Activated CD8-positive, alpha-beta memory T cell treated with anti-CD3 and anti-CD28 coated beads, Interleukin-2, amount 50 U/mL, for 48 hours (primary cell): ENCODE measurements at regions not wholly inside any gene's neighbourhood (a gene's known extent, or its start where the extent isn't known, plus 50 kb on each side); places are given as distances from the start of the nearest gene placed in this dataset.

Experiments
- DNase-seq: peaks from one replicate; pipeline ENCODE4 v3.0.0-alpha.2; 2020

DNA sequence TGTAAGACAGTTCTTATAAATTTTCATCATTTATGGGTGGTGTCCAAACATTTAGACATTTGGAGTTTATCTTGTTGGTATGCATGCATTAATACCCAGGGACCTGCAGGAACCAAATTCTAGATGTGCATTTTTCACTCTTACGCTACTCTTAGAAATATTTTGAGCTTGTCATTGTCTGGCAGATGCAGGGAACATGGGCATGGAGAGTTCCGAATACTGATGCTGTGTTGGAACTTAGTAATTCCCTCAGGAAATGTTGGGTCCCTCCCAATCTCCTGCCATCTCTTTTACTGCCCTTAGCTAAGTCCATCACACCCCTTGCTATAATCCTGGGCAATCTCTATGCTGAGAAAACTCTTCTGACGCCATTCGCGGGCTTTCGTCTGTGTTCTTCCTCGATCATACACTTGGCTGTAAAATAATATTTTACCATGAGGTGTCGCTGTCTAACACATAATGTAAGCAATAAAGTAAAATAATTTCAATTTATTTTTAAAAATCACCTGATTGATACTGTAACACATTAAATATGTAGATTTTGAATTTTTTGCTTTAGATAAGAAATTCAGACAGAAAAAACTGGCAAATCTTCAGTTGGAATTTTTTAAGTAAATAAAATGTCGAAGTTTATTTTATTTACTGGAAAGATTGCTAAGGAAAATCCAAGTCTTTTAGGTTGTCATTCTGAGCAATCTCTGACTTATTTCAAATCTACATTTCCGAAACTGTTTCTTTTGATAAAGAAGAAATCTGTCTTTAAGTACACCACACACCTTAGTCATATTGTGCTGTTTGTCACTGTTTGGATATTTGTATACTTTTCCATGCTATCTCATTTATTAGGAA, 304.1 kb upstream of the SSTR1 start:
- no peak for DNase-seq

DNA sequence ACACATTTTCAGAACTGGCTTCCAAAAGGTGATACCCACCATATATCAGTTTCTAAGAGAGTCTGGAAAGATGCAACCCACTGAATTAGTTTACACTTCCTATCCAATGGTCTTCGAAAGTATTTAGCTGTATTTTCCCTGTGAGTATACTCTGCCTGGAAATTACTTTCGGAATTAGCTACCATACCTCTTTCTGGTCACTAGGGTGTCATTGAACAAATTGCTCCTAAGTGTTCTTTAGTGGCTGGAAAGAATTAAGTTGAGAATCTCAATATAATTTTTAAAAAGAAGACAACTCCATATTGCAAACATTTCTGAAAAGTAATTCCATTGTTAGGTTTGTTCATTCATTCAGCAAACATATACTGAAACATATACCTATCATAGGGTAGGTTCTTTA, 283.1 kb upstream of the SSTR1 start:
- no peak for DNase-seq

DNA sequence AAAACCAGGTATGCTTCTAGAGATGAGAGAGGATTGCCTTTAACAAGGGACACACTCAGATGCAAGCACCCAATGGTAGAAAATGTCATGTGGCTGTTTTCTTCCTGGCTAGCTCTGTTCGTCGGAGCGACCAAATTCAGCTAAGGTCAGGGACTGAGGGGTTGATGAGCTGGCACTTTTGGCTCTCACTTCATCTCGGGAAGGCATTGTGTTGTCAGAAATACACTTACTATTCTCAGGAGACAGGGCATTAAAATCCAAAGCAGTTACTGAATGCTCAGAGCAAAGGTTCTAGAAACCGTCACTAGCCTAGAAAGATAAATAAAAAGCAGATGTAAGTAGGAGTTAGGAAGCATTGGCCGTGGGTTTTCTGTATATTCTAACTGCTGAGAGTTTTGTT, 275.7 kb upstream of the SSTR1 start:
- DNase-seq: no peak

DNA sequence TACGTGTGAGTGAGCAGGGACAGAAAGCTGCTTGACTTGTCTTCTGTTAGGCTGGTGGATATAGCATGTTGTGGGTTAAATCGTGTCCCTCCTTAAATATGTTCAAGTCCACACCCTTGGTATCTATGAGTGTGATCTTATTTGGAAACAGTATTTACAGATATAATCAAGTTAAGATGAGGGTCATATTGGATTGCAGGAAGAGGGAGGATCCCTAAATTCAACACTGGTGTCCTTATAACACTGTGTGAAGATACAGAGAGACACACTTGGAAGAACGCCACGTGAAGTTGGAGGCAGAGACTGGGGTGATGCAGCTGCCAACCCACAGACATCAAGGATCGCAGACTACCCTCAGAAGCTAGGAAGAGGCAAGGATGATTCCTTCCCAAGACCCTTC, 275.2 kb upstream of the SSTR1 start:
- DNase-seq: no peak

DNA sequence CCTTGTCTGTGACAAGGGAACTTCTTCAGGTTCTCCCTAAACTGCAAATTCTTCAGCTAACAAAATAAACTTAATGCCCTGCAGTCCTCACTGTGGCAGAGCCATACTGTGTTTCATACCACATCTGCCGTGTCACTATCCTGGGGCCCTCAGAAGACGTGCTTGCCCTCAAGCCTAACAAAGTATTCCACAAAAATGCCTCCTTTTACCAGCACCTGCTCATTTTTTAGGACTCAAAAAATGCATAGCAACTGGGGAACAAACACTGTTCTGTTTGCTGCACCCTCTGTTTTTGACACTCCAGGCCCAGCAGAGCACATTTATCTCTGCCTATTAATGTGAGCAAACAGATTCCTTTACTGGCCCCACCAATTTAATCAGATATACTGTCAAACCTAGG, 270.7 kb upstream of the SSTR1 start:
- no peak for DNase-seq

DNA sequence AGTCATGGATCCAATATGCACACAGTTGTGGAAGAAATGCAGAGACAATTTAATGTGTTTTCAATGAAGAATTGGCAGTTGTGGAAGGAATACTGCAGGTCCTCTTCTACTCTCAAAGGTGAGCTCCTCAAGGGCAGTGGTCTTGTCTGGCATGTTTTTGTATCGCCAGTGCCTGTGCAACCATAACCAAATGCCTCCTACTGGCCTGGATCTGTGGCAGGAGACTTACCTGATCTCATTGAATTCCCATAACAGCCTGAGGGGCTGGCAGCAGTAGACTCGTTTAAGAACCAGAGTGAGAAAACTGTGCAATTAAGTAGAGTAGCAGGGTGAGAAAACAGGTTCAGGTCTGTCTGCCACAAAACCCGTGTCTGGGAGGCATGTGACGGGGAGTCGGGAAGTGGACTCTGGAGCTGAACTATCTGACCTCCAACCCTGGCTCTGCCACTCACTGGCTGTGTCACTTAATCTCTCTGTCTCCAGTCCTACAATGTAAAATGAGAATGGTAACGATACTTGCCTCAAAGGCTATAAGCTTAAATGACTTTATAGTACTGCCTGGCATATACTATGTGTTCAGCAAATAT, 268.2 kb upstream of the SSTR1 start:
- no peak for DNase-seq

DNA sequence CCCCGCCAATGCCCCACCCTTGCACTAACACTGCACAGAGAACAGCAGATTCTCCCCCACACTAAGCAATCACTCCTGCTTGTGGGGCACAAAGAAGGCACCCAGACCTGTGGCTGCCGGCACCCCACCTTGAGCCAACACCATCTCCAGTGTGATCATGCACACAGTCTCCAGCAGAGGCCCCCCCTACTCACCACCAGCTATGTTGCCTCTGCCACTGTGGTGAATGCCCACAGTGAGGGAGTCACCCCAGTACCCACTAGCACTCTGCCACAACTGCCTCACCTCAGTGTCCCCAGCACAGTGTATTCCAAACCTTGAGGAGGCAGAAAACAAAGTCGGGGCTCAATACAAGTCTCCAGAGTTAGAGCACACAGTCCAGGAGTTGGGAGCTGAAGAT, 261.7 kb upstream of the SSTR1 start:
- no peak for DNase-seq

DNA sequence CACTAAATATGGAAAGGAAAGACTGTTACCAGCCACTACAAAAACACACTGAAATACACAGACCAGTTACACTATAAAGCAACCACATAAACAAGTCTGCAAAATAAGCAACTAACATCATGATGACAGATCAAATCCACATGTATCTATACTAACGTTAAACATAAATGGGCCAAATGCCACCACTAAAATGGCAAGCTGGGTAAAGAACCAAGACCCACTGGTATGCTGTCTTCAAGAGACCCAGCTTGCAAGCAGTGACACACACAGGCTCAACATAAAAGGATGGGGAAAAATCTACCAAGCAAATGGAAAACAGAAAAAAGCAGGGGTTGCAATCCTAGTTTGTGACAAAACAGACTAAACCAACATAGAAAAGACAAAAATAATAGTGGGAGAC, 260.9 kb upstream of the SSTR1 start:
- no peak for DNase-seq

DNA sequence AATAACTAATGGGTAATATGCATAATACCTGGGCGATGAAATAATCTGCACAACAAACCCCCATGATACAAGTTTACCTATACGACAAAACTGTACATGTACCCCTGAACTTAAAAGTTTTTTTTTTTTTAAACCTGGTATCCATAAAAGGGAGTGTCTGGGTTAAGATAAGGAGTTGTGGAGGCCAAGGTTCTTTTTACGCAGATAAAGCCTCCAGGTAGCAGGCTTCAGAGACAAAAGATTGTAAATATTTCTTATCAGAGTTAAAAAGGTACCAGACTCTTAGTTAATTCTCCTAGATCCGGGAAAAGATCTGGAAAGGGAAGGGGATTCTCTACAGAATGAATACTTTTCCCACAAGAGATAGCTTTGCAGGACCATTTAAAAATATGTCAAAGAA, 259.4 kb upstream of the SSTR1 start:
- no peak for DNase-seq

DNA sequence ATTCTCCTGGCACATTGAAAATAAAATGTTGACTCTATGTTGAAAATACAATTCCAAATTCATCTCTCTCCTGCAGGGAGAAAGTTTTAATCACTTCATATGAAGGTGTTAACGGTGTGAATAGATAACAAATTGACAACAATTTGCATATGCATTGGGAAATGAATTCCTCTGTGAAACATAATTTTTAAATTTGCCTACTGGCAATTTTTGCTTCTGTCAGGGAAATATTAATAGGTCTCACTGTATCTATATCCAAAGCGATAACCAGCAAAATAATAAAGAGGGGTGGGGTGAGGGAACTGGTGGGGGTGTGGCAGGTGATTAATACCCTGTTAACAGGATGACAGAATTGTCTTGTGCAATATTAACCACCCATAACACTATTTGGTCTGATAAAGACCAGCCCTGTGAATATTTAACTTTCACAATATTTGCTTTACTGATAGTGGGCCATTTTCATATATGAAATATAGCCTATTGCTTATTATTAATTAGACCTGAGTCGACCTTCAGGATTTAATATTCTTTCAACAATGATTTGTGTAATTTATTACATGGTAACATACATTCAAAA, 239.0 kb upstream of the SSTR1 start:
- DNase-seq: no peak

DNA sequence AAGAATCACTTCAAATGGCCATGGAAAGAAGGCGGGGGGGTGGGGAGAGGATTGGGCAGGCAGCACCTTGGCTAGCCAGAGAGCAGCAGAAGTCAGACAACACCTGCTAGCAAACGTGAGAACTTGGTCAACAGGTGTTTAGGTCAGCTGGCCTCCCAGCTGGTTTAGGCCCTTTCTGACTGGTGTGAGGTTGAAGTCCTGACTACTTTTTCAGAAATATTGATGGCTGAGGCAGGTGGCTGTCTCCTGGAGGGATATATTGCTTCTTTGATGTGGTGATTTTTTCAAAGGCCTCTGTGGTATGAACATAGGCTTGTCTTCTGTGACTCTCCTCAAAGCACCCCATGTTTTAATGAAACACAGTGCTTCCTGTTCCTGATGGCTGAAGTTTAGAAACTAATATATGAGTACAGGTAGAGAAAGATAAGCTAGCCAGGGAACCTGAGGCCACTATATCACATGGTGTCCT, 238.2 kb upstream of the SSTR1 start:
- DNase-seq: no peak

DNA sequence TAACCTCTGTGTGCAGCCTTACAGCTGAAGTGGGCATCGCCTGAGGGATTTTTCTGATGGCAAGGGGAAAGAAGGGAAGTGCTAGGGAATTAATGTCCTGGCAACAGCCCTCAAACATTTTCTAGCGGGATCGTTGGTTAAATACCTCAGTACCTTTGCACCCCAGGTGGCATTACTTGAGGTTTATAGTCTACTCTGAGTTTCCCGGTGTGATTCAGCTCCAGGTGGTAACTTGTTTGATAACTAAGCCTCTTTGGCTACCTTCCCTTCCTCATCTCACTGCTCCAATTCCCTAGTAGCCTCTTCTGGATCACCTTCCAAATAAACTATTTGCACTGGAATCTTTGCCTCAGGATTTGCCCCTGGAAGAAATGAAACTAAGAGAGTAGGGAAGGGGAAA, 237.0 kb upstream of the SSTR1 start:
- no peak for DNase-seq

DNA sequence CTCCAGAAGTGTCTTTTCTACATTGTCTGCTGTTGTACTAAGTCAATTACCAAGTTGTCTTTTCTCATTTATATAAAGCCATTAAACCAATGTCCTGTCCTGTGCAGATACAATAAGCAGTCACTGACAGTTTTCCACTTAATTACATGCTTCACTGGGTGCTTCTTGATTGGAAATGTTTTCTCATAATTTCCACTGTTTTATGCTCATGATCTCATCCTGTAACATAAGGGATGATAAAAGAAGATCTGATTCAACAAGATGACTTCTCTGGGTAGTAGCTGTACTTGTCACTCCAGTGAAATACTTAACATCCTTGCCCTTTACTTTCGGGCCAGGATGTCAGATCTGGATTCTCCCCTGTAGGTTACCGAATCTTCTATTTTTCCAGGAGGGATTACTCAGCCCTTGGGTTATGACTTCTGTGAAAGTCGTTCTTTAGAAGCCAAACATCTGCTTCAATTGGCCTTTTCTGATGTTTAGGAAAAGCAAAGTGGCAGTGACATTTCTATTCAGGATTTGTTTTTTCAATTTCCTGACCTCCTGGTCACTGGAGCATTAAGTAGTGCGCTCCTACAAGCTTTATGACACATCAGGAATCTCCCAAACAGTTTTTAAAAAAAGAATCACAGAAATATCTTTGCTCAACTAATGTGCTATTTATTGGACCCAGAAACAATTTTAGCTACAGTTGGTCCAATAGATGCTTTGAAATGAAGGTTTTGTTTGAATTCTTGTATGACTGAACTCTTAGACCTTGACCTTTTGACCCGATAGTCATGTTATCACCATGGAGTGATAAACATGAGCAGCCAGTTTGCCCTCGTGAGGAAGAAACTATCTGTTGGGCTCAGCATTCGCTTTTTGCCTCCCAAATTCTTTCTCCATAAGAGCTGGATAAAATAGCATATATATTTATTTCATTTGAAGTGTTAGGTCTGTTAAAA, 234.5 kb upstream of the SSTR1 start:
- no peak for DNase-seq

DNA sequence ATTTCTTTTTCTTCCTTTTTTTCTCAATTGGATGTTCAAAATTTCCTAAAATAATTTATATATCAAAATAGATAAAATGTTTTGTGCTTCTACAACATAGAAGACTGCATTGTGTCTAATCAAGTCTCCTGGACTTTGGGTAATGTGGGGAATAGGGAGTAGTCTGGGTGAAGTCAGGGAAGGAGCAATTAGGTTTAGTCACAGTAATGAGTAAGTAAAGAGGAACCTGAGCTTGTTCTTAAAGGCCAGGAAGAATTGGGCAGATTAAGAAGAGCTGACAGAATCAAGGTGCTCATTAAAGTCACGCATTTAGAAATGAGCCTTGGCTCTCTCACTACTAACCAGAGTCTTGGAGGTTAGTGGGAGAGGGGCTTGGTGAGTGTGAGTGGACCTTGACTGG, 233.3 kb upstream of the SSTR1 start:
- DNase-seq: no peak

DNA sequence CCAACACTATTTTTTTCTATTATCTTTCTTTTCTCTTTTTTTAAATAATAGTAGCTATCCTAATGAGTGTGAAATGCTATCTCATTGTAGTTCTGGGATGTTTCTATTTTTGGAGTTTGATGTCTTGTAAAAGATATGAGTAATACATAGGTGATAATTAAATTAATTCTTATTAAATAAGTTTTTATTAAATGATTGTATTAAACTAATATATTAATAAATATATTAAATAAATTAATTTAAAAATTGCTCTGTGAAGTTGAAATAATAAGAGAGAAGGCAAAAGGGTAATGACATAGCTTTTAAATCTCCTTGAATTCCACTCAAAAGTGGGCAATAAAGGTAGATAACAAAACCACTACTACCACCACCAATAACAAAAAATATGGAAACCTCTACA, 230.2 kb upstream of the SSTR1 start:
- DNase-seq: no peak

DNA sequence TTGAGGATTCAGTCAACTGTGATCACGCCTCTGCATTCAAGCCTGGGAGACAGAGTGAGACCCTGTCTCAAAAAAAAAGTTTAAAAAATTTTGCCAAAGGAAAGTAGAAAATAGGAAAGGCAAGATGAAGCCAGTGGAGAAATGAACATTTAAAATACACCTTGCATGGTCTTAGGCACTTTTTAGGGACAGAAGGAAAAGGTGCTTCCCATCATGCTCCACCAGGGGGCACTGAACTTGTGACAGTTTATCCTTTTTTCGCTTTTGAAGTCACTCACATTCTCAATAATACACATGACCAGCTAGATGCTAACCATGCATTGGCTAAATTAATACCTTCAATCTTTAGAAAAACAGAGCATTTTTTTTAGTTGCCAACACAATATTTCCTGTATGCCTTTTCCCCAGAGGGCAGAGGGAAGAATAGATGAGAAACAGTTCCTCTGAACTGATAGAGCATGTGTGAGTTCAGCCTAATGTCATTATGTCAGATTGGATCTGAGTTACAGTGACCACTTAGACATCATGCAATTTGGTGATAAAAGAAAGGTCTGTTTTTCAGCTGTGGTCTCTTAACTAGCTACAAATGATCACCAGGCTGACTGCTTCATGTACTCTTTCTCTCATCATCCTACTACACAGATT, 221.8 kb upstream of the SSTR1 start:
- DNase-seq: peak; percentile 52

DNA sequence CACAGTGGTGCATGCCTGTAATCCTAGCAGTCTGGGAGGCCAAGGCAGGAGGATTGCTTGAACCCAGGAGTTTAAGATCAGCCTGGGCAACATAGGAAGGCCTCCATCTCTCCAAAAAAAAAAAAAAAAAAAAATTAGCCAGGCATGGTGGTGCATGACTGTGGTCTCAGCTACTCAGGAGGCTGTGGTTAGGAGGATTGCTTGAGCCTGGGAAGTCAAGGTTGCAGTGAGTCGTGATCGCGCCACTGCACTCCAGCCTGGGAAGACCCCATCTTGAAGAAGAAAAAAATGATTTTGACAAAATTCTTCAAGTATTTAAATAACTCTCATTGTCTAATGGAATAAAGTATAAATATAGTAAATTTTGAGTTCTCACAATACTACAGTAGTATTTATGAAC, 219.2 kb upstream of the SSTR1 start:
- DNase-seq: no peak

DNA sequence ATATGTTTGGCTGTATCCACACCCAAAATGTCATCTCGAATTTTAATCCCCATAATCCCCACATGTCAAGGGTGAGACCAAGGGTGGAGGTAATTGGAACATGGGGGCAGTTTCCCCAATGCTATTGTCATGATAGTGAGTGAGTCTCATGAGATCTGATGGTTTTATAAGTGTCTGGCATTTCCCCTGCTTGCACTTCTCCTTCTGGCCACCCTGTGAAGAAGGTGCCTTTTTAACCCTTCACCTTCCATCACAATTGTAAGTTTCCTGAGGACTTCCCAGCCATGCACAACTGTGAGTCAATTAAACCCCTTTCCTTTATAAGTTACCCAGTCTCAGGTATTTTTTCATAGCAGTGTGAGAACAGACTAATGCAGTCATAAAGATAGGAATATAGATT, 216.7 kb upstream of the SSTR1 start:
- no peak for DNase-seq

DNA sequence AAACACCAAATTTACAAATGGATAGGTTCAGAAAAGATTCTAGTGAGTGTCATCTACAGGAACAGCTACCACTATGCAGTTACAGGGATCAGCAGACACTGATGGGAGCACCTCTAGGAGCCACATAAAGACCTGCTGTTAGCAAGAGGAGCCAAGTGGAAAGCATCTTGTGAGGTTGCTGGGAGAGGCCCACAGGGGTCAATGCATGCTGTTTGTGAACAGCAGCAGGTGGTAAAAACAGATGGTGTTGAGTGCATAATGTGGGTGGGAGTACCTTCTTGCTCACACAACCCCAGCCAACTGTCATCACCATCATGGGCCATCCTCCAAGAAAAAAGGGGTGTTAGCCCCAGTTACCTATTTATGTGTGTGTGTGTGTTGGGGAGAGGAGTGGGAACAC, 215.2 kb upstream of the SSTR1 start:
- DNase-seq: no peak

DNA sequence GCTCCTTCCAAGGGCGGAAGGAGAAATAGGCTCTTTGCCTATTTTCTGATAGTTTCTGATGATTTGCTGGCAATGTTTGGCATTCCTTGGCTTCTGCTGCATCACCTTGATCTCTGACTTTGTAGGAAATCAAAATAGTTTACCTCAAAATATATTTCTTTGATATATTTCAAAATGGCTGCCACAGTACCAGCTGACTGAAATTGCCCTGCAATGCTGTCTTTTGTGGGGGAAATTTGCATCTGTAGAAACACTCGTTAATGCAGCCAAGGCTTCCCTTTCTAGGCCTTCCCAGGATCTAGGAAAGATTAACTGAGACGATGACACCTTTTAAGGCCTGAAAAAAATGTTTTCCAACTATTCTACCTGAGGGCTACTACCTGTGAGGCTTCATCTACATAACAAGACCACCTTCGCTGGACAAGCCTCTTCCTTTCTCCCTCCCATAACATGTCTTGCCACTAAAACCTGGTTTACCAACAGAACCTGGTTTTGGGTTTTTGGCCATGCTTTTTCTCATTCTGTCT, 212.8 kb upstream of the SSTR1 start:
- DNase-seq: no peak

DNA sequence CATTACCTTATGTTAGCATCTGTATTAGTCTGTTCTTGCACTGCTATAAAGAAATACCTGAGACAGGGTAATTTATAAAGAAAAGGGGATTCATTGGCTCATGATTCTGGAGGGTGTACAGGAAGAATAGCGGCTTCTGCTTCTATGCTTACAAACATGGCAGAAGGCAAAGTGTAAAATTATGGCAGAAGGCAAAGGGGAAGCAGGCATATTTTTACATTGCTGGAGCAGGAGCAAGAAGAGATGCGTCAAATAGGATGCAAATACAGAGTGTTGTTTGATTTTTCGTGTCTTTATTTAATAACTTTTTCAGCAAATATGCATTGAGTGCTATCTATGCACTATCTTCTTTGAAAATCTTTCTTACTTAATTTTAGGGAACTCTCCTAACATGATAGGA, 210.7 kb upstream of the SSTR1 start:
- no peak for DNase-seq

DNA sequence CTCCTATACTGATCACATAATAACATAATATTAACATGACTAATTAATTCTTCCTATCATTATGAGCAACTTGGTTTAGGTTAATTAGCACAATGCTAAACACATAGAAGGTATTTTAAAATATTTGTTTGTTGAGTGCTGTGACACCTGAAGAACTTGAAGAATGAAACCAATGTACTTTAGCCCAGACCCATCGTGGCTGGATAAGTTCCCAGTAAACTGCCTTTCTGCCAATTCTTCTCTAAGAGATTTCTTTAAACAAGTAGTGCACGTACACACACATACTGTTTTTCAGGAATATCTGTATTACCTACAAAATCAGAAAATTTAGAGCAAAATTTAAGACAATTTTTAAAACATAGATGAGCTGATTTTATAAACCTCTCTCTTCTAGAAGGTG, 207.4 kb upstream of the SSTR1 start:
- DNase-seq: no peak

DNA sequence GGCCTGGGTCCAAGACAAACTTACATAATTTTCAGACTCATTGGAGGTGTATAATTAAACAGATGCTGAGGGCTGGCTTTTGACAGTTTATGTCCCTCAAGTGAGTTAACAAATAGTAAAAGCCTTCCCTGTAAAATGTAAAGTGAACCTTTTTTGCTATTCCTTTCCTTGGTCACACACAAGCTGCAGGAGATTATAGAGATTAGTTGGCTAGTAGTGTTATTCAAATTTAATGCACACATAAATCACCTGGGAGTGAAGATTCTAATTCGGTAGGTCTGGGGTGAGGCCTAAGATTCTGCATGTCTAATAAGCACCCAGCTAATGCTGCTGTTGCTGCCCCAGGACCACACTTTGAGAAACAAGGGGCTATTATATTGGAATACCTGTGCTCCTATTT, 206.2 kb upstream of the SSTR1 start:
- no peak for DNase-seq
